A549 (cell line): ENCODE measurements at regions not wholly inside any gene's neighbourhood (a gene's known extent, or its start where the extent isn't known, plus 50 kb on each side); places are given as distances from the start of the nearest gene placed in this dataset.

Experiments used
- ATAC-seq, 2 experiments: fragments of 200-7000 bp in 1 of 2; fragments of >200 bp in 1 of 2; cut with Nextera tagmentation in 1 of 2; cut with Tn5 transposase in 1 of 2; 3 replicates each; pipeline versions ENCODE4 v1.8.0 to v1.9.1; 2018 to 2020; ENCODE audit warnings: mild to moderate bottlenecking in 1 of 2, moderate library complexity in 1 of 2
- CTCF ChIA-PET: fragments of 300-600 bp; sonication (Branson Sonifier 250); formaldehyde crosslinking; extraction: SDS; loops from one replicate; lab custom pipeline; 2021; ENCODE audit warnings: antibody characterized with exemption, inconsistent platforms; lab: Yijun Ruan, JAX
- POLR2A ChIA-PET: fragments of 350-600 bp; formaldehyde crosslinking; extraction: SDS; loops from one replicate; lab custom pipeline; 2021; ENCODE audit warnings: antibody characterized with exemption, inconsistent platforms; lab: Yijun Ruan, JAX
- DNase-seq, 2 experiments: peaks; one replicate each; pipeline versions ENCODE4 v3.0.0 to v3.0.0-alpha.2; 2011 to 2016; ENCODE audit warnings: low read depth in 1 of 2, low spot score in 1 of 2
- FAIRE-seq: peaks from 2 replicates; lab custom pipeline; 2011; peaks lifted over from hg19 to GRCh38; lab: Jason Lieb, UNC
- H3K27ac ChIP-seq, 2 experiments: fragments of >200 bp; sonication (Bioruptor Twin); formaldehyde crosslinking; 3 replicates each; pipeline ENCODE4 v1.5.1; 2016 to 2017
- H3K4me1 ChIP-seq: fragments of >200 bp; sonication (Bioruptor Twin); formaldehyde crosslinking; 3 replicates; pipeline ENCODE4 v1.6.1; 2016
- H3K4me2 ChIP-seq: fragments of >200 bp; sonication (Bioruptor Twin); formaldehyde crosslinking; 3 replicates; pipeline ENCODE4 v1.6.1; 2016
- H3K4me3 ChIP-seq: fragments of >200 bp; sonication (Bioruptor Twin); formaldehyde crosslinking; 3 replicates; pipeline ENCODE4 v1.5.1; 2016
- H3K9me3 ChIP-seq: fragments of >200 bp; sonication (Bioruptor Twin); formaldehyde crosslinking; 3 replicates; pipeline ENCODE4 v1.6.1; 2016
- BHLHE40 ChIP-seq: IDR thresholded peaks from 2 replicates; pipeline ENCODE4 v1.6.1; 2012; ENCODE audit warnings: low read depth, low read length, inconsistent platforms
- CBX2 ChIP-seq: fragments of 200-600 bp; sonication (generic); IDR thresholded peaks from 2 replicates; pipeline ENCODE4 v1.6.1; 2016; ENCODE audit warnings: low read depth, mild to moderate bottlenecking, borderline replicate concordance
- CHD4 ChIP-seq: fragments of 200-600 bp; sonication (generic); IDR thresholded peaks from 2 replicates; pipeline ENCODE4 v1.6.1; 2016; ENCODE audit warnings: antibody characterized with exemption, mild to moderate bottlenecking, borderline replicate concordance
- EHMT2 ChIP-seq: fragments of 200-600 bp; sonication (generic); IDR thresholded peaks from 2 replicates; pipeline ENCODE4 v1.6.1; 2016; ENCODE audit warnings: antibody characterized with exemption, low read depth, mild to moderate bottlenecking, moderate library complexity
- EP300 ChIP-seq, 2 experiments: fragments of >200 bp; sonication (Bioruptor Twin); formaldehyde crosslinking; IDR thresholded peaks; 2 replicates in 1 of 2; 3 replicates in 1 of 2; pipeline ENCODE4 v1.6.1; 2016 to 2017
- ESRRA ChIP-seq: fragments of 150-350 bp; IDR thresholded peaks from 2 replicates; pipeline ENCODE4 v1.6.1; 2014; ENCODE audit warnings: mild to moderate bottlenecking, low read length, borderline replicate concordance
- FOSL2 ChIP-seq, 2 experiments: fragments of 450-650 bp in 1 of 2; fragments of >200 bp in 1 of 2; sonication (Bioruptor Twin) in 1 of 2; formaldehyde crosslinking; IDR thresholded peaks; 2 replicates each; pipeline versions ENCODE4 v1.5.0 to v1.6.1; 2016 to 2020; ENCODE audit warnings: mild to moderate bottlenecking in 1 of 2, moderate library complexity in 1 of 2
- GATA3 ChIP-seq: IDR thresholded peaks from 2 replicates; pipeline ENCODE4 v1.6.1; 2012; ENCODE audit warnings: borderline replicate concordance
- HEYL ChIP-seq: fragments of 250-450 bp; sonication (Bioruptor Pico); IDR thresholded peaks from 2 replicates; pipeline ENCODE4 v1.8.0; 2021; ENCODE audit warnings: mild to moderate bottlenecking, moderate library complexity
- HOXA7 ChIP-seq: fragments of 250-450 bp; sonication (Bioruptor Pico); IDR thresholded peaks from 2 replicates; pipeline ENCODE4 v1.5.0; 2020; ENCODE audit warnings: mild to moderate bottlenecking, moderate library complexity
- HOXB5 ChIP-seq: fragments of 250-450 bp; sonication (Bioruptor Pico); IDR thresholded peaks from 2 replicates; pipeline ENCODE4 v1.5.0; 2020; ENCODE audit warnings: mild to moderate bottlenecking, moderate library complexity
- JUNB ChIP-seq: fragments of >200 bp; sonication (Bioruptor Twin); formaldehyde crosslinking; IDR thresholded peaks from 2 replicates; pipeline ENCODE4 v1.6.1; 2016
- KDM1A ChIP-seq: fragments of 200-600 bp; sonication (generic); IDR thresholded peaks from 2 replicates; pipeline ENCODE4 v1.6.1; 2016; ENCODE audit warnings: low read depth, mild to moderate bottlenecking
- KDM5A ChIP-seq: fragments of 200-600 bp; sonication (generic); IDR thresholded peaks from 2 replicates; pipeline ENCODE4 v1.6.1; 2016; ENCODE audit warnings: antibody characterized with exemption, mild to moderate bottlenecking
- MAX ChIP-seq: IDR thresholded peaks from 2 replicates; pipeline ENCODE4 v1.6.1; 2012
- MAZ ChIP-seq: fragments of 150-350 bp; IDR thresholded peaks from 2 replicates; pipeline ENCODE4 v1.6.1; 2014; ENCODE audit warnings: antibody characterized with exemption, low read depth, low read length, borderline replicate concordance
- PHF8 ChIP-seq: fragments of 200-600 bp; sonication (generic); IDR thresholded peaks from 2 replicates; pipeline ENCODE4 v1.6.1; 2016; ENCODE audit warnings: low read depth, mild to moderate bottlenecking, antibody characterized with exemption, moderate library complexity, borderline replicate concordance
- POLR2AphosphoS2 ChIP-seq: conservative IDR thresholded peaks from 2 replicates; pipeline ENCODE4 v1.6.1; 2012; ENCODE audit warnings: low read length, improper control_type of control experiment, inconsistent platforms
- RAD21 ChIP-seq, 2 experiments: fragments of >200 bp in 1 of 2; sonication (Bioruptor Twin) in 1 of 2; formaldehyde crosslinking in 1 of 2; IDR thresholded peaks in 1 of 2; conservative IDR thresholded peaks in 1 of 2; 2 replicates in 1 of 2; 3 replicates in 1 of 2; pipeline ENCODE4 v1.6.1; 2012 to 2018; ENCODE audit warnings: inconsistent platforms in 1 of 2
- RFX5 ChIP-seq: fragments of 450-650 bp; IDR thresholded peaks from 2 replicates; pipeline ENCODE4 v1.7.1; 2014; ENCODE audit warnings: antibody characterized with exemption, mild to moderate bottlenecking, moderate library complexity
- TFCP2L1 ChIP-seq: fragments of 250-450 bp; sonication (Bioruptor Pico); IDR thresholded peaks from 2 replicates; pipeline ENCODE4 v1.5.0; 2021; ENCODE audit warnings: mild to moderate bottlenecking
- USF2 ChIP-seq: fragments of 450-650 bp; IDR thresholded peaks from 2 replicates; pipeline ENCODE4 v1.6.1; 2014; ENCODE audit warnings: antibody characterized with exemption
- ZC3H11A ChIP-seq: fragments of 450-650 bp; IDR thresholded peaks from 2 replicates; pipeline ENCODE4 v1.6.1; 2014; ENCODE audit warnings: antibody characterized with exemption, mild to moderate bottlenecking
- ZSCAN20 ChIP-seq: fragments of 250-450 bp; sonication (Bioruptor Pico); IDR thresholded peaks from 2 replicates; pipeline ENCODE4 v1.8.0; 2022; ENCODE audit warnings: mild to moderate bottlenecking, moderate library complexity
- WGBS: methylation state at CpG from one replicate; pipeline ENCODE4 v1.1.6; 2017; ENCODE audit errors: missing lambda C conversion rate; 5-methylcytosine and 5-hydroxymethylcytosine counted together
- TF ChIP-seq, protein P1 (sequence below): fragments of 150-350 bp; IDR thresholded peaks from 2 replicates; pipeline ENCODE4 v1.6.1; 2014; ENCODE audit warnings: low read depth, mild to moderate bottlenecking, low read length
- TF ChIP-seq, protein P2 (sequence below): fragments of >200 bp; sonication (Bioruptor Twin); formaldehyde crosslinking; IDR thresholded peaks from 3 replicates; pipeline ENCODE4 v1.6.1; 2016

GRCh38 chr20:12264711-12265110 lies 347.0 kb downstream of the BTBD3 start:
- Histone ChIP-seq H3K4me2 (no peak overlapping the region), H3K27ac (no peak overlapping the region), H3K4me1 (no peaks in the 10 kb centered on the region), H3K9me3 (no peaks in the 10 kb centered on the region), H3K4me3 (no peak overlapping the region)
- DNase-seq (no peak), FAIRE-seq (no peak), ATAC-seq (no peak)
- POLR2A ChIA-PET: no interaction called here
- CTCF ChIA-PET: interaction anchor here (0.6 to 1.1 kb wide), 2 partner anchors 15 to 42 kb away, joined by 3 read pairs; no protein-coding TSS in a partner anchor
- WGBS: 17% methylated on average over 7 of the region's 7 CpGs
- TF ChIP-seq PHF8 (no peak), EP300 (IDR thresholded peaks at IDR 0.05) (no peak), JUNB (no peak), USF2 (no peak), RAD21 (conservative IDR thresholded peaks at IDR 0.05 in 1 of 2, IDR thresholded peaks at IDR 0.05 in 1 of 2) (no peak), ZC3H11A (no peak), KDM5A (no peak), HOXB5 (CRISPR knock-in tag) (no peak), RFX5 (no peak), HOXA7 (CRISPR knock-in tag) (no peak), GATA3 (no peak), BHLHE40 (no peak), POLR2AphosphoS2 (no peak), KDM1A (no peak), CBX2 (no peak), ZSCAN20 (CRISPR knock-in tag) (no peak), MAZ (no peak), ESRRA (no peak)
- TF ChIP-seq, protein P1, sequence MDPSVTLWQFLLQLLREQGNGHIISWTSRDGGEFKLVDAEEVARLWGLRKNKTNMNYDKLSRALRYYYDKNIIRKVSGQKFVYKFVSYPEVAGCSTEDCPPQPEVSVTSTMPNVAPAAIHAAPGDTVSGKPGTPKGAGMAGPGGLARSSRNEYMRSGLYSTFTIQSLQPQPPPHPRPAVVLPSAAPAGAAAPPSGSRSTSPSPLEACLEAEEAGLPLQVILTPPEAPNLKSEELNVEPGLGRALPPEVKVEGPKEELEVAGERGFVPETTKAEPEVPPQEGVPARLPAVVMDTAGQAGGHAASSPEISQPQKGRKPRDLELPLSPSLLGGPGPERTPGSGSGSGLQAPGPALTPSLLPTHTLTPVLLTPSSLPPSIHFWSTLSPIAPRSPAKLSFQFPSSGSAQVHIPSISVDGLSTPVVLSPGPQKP: no peak
- TF ChIP-seq, protein P2, sequence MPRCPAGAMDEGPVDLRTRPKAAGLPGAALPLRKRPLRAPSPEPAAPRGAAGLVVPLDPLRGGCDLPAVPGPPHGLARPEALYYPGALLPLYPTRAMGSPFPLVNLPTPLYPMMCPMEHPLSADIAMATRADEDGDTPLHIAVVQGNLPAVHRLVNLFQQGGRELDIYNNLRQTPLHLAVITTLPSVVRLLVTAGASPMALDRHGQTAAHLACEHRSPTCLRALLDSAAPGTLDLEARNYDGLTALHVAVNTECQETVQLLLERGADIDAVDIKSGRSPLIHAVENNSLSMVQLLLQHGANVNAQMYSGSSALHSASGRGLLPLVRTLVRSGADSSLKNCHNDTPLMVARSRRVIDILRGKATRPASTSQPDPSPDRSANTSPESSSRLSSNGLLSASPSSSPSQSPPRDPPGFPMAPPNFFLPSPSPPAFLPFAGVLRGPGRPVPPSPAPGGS: no peak

DNA sequence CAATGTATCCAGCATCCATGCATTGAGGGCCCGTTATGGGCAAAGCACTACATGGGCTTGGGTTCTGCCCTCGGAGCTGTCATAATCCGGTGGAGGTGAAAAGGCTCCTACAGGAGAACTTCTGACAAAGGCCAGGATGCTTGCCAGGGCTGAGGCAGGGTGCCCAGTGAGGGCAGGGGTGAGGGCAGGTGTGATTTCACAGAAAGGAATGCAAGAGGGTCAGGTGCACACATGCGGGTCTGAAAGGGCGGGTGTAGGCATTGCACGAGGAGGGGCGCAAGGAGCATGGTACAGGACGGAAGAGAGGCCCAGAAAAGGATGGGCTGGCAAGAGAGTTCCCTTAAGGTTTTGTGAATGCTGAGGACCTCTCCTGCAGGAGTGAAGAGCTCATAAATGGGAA lies 348.0 kb downstream of the BTBD3 start:
- no peak for FAIRE-seq
- DNase-seq: no peak
- TF ChIP-seq ZSCAN20 (CRISPR knock-in tag) (no peak), MAX (no peak), KDM5A (no peak), HEYL (CRISPR knock-in tag) (no peak), RAD21 (conservative IDR thresholded peaks at IDR 0.05 in 1 of 2, IDR thresholded peaks at IDR 0.05 in 1 of 2) (no peak), EP300 (IDR thresholded peaks at IDR 0.05) (no peak), BHLHE40 (no peak), EHMT2 (no peak), FOSL2 (IDR thresholded peaks at IDR 0.05) (no peak), FOSL2 (CRISPR knock-in tag; IDR thresholded peaks at IDR 0.05) (no peak), TFCP2L1 (CRISPR knock-in tag) (no peak), CBX2 (no peak), HOXA7 (CRISPR knock-in tag) (no peak), KDM1A (no peak), CHD4 (no peak), USF2 (no peak)
- Histone ChIP-seq H3K4me1 (no peaks in the 10 kb centered on the region), H3K4me2 (no peak overlapping the region), H3K9me3 (no peaks in the 10 kb centered on the region), H3K4me3 (no peak overlapping the region), H3K27ac (no peak overlapping the region)
- POLR2A ChIA-PET: no interaction called here
- CTCF ChIA-PET: interaction anchor here (1.1 kb wide), 1 partner anchor 14 kb away, joined by 3 read pairs; no protein-coding TSS in a partner anchor
- no peak for ATAC-seq
- 4% methylated on average over 8 of the region's 8 CpGs for WGBS
